Natural killer cell (primary cell): ENCODE measurements at regions not wholly inside any gene's neighbourhood (a gene's known extent, or its start where the extent isn't known, plus 50 kb on each side); places are given as distances from the start of the nearest gene placed in this dataset.

Experiments
- ATAC-seq, 3 donors: fragments of 150-1000 bp in 2 of 3; fragments of 200-7000 bp in 1 of 3; cut with Tn5 transposase; 1 replicate in 1 of 3; 2 replicates in 2 of 3; pipeline ENCODE4 v1.10.0; 2021; ENCODE audit warnings: mild to moderate bottlenecking in 2 of 3, moderate library complexity in 2 of 3
- DNase-seq, 2 donors: peaks; one replicate each; pipeline versions ENCODE4 v3.0.0 to v3.0.0-alpha.2; 2013 to 2021; ENCODE audit warnings: mixed read lengths in 1 of 2
- H3K27ac ChIP-seq: one replicate; pipeline ENCODE4 v1.5.1; 2013; ENCODE audit warnings: mild to moderate bottlenecking, low read length
- H3K27me3 ChIP-seq: one replicate; pipeline ENCODE4 v1.6.1; 2013; ENCODE audit warnings: low read length; ENCODE audit not compliant: control insufficient read depth, insufficient read depth
- H3K36me3 ChIP-seq: one replicate; pipeline ENCODE4 v1.6.1; 2013; ENCODE audit warnings: low read length; ENCODE audit not compliant: control insufficient read depth, insufficient read depth
- H3K4me1 ChIP-seq: one replicate; pipeline ENCODE4 v1.6.1; 2013; ENCODE audit warnings: low read length; ENCODE audit not compliant: control insufficient read depth, insufficient read depth
- H3K4me3 ChIP-seq: one replicate; pipeline ENCODE4 v1.5.1; 2013; ENCODE audit warnings: low read length
- H3K9me3 ChIP-seq: one replicate; pipeline ENCODE4 v1.6.1; 2013; ENCODE audit warnings: low read length; ENCODE audit not compliant: control insufficient read depth, insufficient read depth
- H3K27ac Mint-ChIP-seq, 2 donors: one replicate each; pipeline ENCODE4 v1.8.0; 2022; ENCODE audit warnings: mild to moderate bottlenecking in 2 of 2, mixed read lengths in 2 of 2, moderate library complexity in 1 of 2
- H3K27me3 Mint-ChIP-seq, 2 donors: one replicate each; pipeline ENCODE4 v1.8.0; 2022; ENCODE audit warnings: low read depth in 2 of 2, mixed read lengths in 2 of 2
- H3K36me3 Mint-ChIP-seq: one replicate; pipeline ENCODE4 v1.8.0; 2022; ENCODE audit warnings: mixed read lengths
- H3K4me1 Mint-ChIP-seq, 2 donors: one replicate each; pipeline ENCODE4 v1.8.0; 2022; ENCODE audit warnings: mixed read lengths in 2 of 2
- H3K4me3 Mint-ChIP-seq: one replicate; pipeline ENCODE4 v1.8.0; 2022; ENCODE audit warnings: mild to moderate bottlenecking, moderate library complexity, mixed read lengths
- H3K9me3 Mint-ChIP-seq, 2 donors: one replicate each; pipeline ENCODE4 v1.8.0; 2022; ENCODE audit warnings: mixed read lengths in 2 of 2
- WGBS: methylation state at CpG from one replicate; pipeline ENCODE4 v1.1.7; 2013; ENCODE audit warnings: missing lambda C conversion rate; ENCODE audit not compliant: insufficient coverage; 5-methylcytosine and 5-hydroxymethylcytosine counted together
- intact Hi-C: fragments of 100-400 bp; cut with micrococcal nuclease; formaldehyde crosslinking; loops from one replicate; pipeline ENCODE4 v1.14.2; 2022
- TF ChIP-seq, protein P1 (sequence below): fragments of 200-600 bp; IDR thresholded peaks from one replicate; pipeline ENCODE4 v1.8.0; 2022; ENCODE audit warnings: antibody characterized with exemption

DNA sequence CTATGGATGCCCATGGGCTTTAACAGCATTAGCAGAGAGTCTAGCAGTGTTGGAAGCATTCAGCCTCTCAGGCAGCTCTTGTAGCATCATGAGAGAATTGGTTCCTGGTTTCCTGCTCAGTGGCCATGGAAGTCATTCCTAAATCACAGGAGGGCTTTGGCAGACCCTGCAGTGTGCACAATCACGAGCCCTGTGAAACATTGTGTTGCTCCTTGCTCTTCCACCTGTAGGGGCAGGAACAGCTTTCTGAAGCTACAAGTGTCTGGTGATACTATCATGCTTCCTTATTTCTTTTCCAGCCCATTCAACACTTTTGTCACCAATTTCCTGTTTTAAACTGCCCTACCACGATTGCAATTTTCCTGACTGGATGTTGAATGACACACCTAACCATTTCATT is 402.2 kb upstream of the USP15 start:
- Mint-ChIP-seq H3K27ac (no peak overlapping the region), H3K9me3 (peaks cover 7 to 13% of the 10 kb centered on the region in 2 donors), H3K27me3 (no peaks in the 10 kb centered on the region), H3K4me3 (no peak overlapping the region), H3K36me3 (peaks cover 7% of the 10 kb centered on the region), H3K4me1 (no peaks in the 10 kb centered on the region)
- Histone ChIP-seq H3K4me1 (no peaks in the 10 kb centered on the region), H3K36me3 (no peaks in the 10 kb centered on the region), H3K27ac (no peak overlapping the region), H3K4me3 (no peak overlapping the region), H3K9me3 (no peaks in the 10 kb centered on the region), H3K27me3 (no peaks in the 10 kb centered on the region)
- intact Hi-C loops = no loop called here
- ATAC-seq = no peak
- DNase-seq = no peak
- TF ChIP-seq, protein P1, sequence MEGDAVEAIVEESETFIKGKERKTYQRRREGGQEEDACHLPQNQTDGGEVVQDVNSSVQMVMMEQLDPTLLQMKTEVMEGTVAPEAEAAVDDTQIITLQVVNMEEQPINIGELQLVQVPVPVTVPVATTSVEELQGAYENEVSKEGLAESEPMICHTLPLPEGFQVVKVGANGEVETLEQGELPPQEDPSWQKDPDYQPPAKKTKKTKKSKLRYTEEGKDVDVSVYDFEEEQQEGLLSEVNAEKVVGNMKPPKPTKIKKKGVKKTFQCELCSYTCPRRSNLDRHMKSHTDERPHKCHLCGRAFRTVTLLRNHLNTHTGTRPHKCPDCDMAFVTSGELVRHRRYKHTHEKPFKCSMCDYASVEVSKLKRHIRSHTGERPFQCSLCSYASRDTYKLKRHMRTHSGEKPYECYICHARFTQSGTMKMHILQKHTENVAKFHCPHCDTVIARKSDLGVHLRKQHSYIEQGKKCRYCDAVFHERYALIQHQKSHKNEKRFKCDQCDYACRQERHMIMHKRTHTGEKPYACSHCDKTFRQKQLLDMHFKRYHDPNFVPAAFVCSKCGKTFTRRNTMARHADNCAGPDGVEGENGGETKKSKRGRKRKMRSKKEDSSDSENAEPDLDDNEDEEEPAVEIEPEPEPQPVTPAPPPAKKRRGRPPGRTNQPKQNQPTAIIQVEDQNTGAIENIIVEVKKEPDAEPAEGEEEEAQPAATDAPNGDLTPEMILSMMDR = no peak
- 50% methylated on average over 2 of the region's 2 CpGs for WGBS

DNA sequence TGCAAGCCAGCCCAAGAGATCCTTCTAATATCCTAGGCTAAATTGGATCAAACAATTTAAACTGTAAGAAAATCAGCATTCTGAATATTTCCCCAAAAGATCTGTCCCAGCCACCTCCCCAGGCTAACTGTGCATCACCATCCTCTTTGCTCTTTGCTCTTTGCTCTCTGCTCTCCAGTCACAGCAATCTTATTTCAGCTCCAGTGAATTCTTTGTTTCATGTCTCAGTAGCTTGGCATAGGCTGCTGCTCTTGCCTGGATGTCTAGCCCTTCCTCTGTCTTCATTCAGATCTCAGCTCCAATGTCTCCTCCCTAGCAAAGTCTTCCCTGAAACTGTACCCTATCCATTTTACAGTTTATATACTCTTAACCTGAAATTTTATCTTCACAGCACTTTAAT is 399.8 kb upstream of the USP15 start:
- no peaks in the 10 kb centered on the region for H3K36me3 ChIP-seq
- intact Hi-C loops = no loop called here
- H3K4me1 ChIP-seq = no peaks in the 10 kb centered on the region
- H3K27ac ChIP-seq = no peak overlapping the region
- Mint-ChIP-seq H3K9me3 (peaks cover 0 to 6% of the 10 kb centered on the region in 2 donors), H3K27me3 (no peaks in the 10 kb centered on the region), H3K27ac (no peak overlapping the region), H3K4me3 (no peak overlapping the region), H3K4me1 (no peaks in the 10 kb centered on the region), H3K36me3 (no peaks in the 10 kb centered on the region)
- no peak overlapping the region for H3K4me3 ChIP-seq
- TF ChIP-seq, protein P1 = no peak
- DNase-seq (no peak), ATAC-seq (no peak)
- no peaks in the 10 kb centered on the region for H3K27me3 ChIP-seq
- no peaks in the 10 kb centered on the region for H3K9me3 ChIP-seq

DNA sequence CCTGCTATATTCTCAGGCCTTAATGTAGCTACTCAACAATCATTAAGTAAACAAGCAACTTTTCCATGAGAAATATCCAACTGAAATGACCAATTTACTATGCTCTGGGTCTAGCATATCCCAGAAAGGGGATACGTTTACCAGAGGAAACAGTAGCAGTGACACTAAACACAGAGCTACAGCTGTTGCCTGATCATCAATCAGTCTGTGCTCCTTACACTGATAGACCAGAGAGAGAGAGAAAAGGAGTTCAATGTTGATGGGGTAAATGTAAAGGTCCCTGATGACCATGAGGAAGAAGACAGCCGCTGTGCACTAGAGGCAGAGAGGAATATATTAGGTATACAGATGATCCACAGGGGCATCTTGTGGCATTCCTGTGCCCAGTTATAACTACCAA is 397.2 kb upstream of the USP15 start:
- intact Hi-C loops = no loop called here
- ATAC-seq (no peak), DNase-seq (no peak)
- no peaks in the 10 kb centered on the region for H3K4me1 Mint-ChIP-seq
- 77% methylated on average over 2 of the region's 2 CpGs for WGBS
- H3K4me1 ChIP-seq = no peaks in the 10 kb centered on the region
- no peaks in the 10 kb centered on the region for H3K36me3 ChIP-seq
- H3K27me3 ChIP-seq = no peaks in the 10 kb centered on the region
- H3K27ac ChIP-seq = no peak overlapping the region
- H3K9me3 Mint-ChIP-seq = peaks cover 0 to 6% of the 10 kb centered on the region in 2 donors
- no peaks in the 10 kb centered on the region for H3K9me3 ChIP-seq
- H3K4me3 Mint-ChIP-seq = no peak overlapping the region
- no peak overlapping the region for H3K4me3 ChIP-seq
- TF ChIP-seq, protein P1 = no peak
- H3K27ac Mint-ChIP-seq = no peak overlapping the region
- no peaks in the 10 kb centered on the region for H3K36me3 Mint-ChIP-seq
- H3K27me3 Mint-ChIP-seq = no peaks in the 10 kb centered on the region

DNA sequence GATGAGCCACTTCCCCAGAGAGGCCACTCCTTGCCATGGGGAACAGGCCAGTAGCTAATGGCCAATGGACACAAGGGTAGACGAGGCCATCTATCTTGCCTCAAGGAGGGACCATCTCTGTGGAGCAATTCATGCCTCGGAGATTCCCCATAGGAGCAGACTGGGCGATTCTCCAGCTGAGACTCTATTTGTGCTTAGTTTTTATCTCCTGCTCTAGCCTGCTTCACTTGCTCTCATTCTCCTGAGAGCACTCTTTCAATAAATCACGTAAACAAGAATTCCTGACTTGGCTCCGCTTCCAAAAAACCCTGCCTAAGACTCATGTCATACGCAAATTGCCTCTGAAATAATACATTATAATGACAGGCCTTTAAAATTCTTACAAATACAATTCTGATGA is 396.4 kb upstream of the USP15 start:
- TF ChIP-seq, protein P1 = no peak
- no peaks in the 10 kb centered on the region for H3K9me3 ChIP-seq
- no peaks in the 10 kb centered on the region for H3K36me3 ChIP-seq
- intact Hi-C loops = no loop called here
- no peaks in the 10 kb centered on the region for H3K27me3 Mint-ChIP-seq
- ATAC-seq (no peak), DNase-seq (no peak)
- WGBS = 93% methylated on average over 6 of the region's 6 CpGs
- H3K27ac ChIP-seq = no peak overlapping the region
- no peaks in the 10 kb centered on the region for H3K4me1 Mint-ChIP-seq
- H3K36me3 Mint-ChIP-seq = no peaks in the 10 kb centered on the region
- no peak overlapping the region for H3K4me3 Mint-ChIP-seq
- H3K9me3 Mint-ChIP-seq = peaks cover 0 to 6% of the 10 kb centered on the region in 2 donors
- H3K4me1 ChIP-seq = no peaks in the 10 kb centered on the region
- H3K27ac Mint-ChIP-seq = no peak overlapping the region
- no peaks in the 10 kb centered on the region for H3K27me3 ChIP-seq
- H3K4me3 ChIP-seq = no peak overlapping the region
